ENCODE measurements at regions not wholly inside any gene's neighbourhood (a gene's known extent, or its start where the extent isn't known, plus 50 kb on each side); places are given as distances from the start of the nearest gene placed in this dataset.

- Histone ChIP-seq H3K27me3 (ENCODE audit: insufficient read depth, poor library complexity, severe bottlenecking) (no peaks in the 10 kb centered on the region), H3K4me3 (replicated peaks; ENCODE audit: insufficient read depth, low read length) (no peak overlapping the region), H3K27ac (replicated peaks) (no peak overlapping the region)
- TF ChIP-seq POLR2AphosphoS5 (IDR thresholded peaks at IDR 0.05; ENCODE audit: low read depth) (no peak), GABPA (IDR thresholded peaks at IDR 0.05; ENCODE audit: low read depth) (no peak), SPI1 (IDR thresholded peaks at IDR 0.05; ENCODE audit: borderline replicate concordance, low read depth) (no peak), REST (IDR thresholded peaks at IDR 0.05; ENCODE audit: insufficient replicate concordance, low read depth) (no peak)
- TF ChIP-seq, protein P1, sequence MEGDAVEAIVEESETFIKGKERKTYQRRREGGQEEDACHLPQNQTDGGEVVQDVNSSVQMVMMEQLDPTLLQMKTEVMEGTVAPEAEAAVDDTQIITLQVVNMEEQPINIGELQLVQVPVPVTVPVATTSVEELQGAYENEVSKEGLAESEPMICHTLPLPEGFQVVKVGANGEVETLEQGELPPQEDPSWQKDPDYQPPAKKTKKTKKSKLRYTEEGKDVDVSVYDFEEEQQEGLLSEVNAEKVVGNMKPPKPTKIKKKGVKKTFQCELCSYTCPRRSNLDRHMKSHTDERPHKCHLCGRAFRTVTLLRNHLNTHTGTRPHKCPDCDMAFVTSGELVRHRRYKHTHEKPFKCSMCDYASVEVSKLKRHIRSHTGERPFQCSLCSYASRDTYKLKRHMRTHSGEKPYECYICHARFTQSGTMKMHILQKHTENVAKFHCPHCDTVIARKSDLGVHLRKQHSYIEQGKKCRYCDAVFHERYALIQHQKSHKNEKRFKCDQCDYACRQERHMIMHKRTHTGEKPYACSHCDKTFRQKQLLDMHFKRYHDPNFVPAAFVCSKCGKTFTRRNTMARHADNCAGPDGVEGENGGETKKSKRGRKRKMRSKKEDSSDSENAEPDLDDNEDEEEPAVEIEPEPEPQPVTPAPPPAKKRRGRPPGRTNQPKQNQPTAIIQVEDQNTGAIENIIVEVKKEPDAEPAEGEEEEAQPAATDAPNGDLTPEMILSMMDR (IDR thresholded peaks at IDR 0.05; ENCODE audit: insufficient read depth, low read length), result no peak
- DNase-seq (ENCODE audit: low read depth in 1 of 2, low spot score in 1 of 2), result no peak
Observed at GRCh38 chrX:40184968-40185367, 87.2 kb upstream of the BCOR start.

GRCh38 chrX:40182615-40183014, 84.9 kb upstream of the BCOR start:
- Histone ChIP-seq H3K27ac (replicated peaks) (no peak overlapping the region), H3K4me3 (replicated peaks; ENCODE audit: insufficient read depth, low read length) (no peak overlapping the region), H3K27me3 (ENCODE audit: insufficient read depth, poor library complexity, severe bottlenecking) (no peaks in the 10 kb centered on the region)
- TF ChIP-seq REST (IDR thresholded peaks at IDR 0.05; ENCODE audit: insufficient replicate concordance, low read depth) (no peak), SPI1 (IDR thresholded peaks at IDR 0.05; ENCODE audit: borderline replicate concordance, low read depth) (no peak), GABPA (IDR thresholded peaks at IDR 0.05; ENCODE audit: low read depth) (no peak)
- TF ChIP-seq, protein P1 (IDR thresholded peaks at IDR 0.05; ENCODE audit: insufficient read depth, low read length), result no peak
- no peak for DNase-seq (ENCODE audit: low read depth in 1 of 2, low spot score in 1 of 2)

- no peak overlapping the region for H3K4me3 ChIP-seq (replicated peaks; ENCODE audit: insufficient read depth, low read length)
- DNase-seq (ENCODE audit: low read depth in 1 of 2, low spot score in 1 of 2), result no peak
- TF ChIP-seq POLR2AphosphoS5 (IDR thresholded peaks at IDR 0.05; ENCODE audit: low read depth) (no peak), SPI1 (IDR thresholded peaks at IDR 0.05; ENCODE audit: borderline replicate concordance, low read depth) (no peak), GABPA (IDR thresholded peaks at IDR 0.05; ENCODE audit: low read depth) (no peak), REST (IDR thresholded peaks at IDR 0.05; ENCODE audit: insufficient replicate concordance, low read depth) (no peak)
- TF ChIP-seq, protein P1 (IDR thresholded peaks at IDR 0.05; ENCODE audit: insufficient read depth, low read length), result no peak
- no peak overlapping the region for H3K27ac ChIP-seq (replicated peaks)
- no peaks in the 10 kb centered on the region for H3K27me3 ChIP-seq (ENCODE audit: insufficient read depth, poor library complexity, severe bottlenecking)
Observed at GRCh38 chrX:40182095-40182494, 84.3 kb upstream of the BCOR start.
